Thyroid gland (tissue), 4 donors: ENCODE measurements at regions not wholly inside any gene's neighbourhood (a gene's known extent, or its start where the extent isn't known, plus 50 kb on each side); places are given as distances from the start of the nearest gene placed in this dataset.

ENCODE experiments used
- CTCF ChIP-seq, 6 experiments: fragments of 200-600 bp in 3 of 6; fragments of 450-650 bp in 3 of 6; sonication (generic) in 3 of 6; IDR thresholded peaks; one replicate each; pipeline ENCODE4 v1.5.1; 2016 to 2019; ENCODE audit warnings: antibody characterized with exemption in 6 of 6, mild to moderate bottlenecking in 2 of 6, inconsistent platforms in 1 of 6, moderate library complexity in 1 of 6
- POLR2A ChIP-seq, 2 donors: fragments of 450-650 bp; IDR thresholded peaks; one replicate each; pipeline ENCODE4 v1.6.1; 2017; ENCODE audit warnings: antibody characterized with exemption in 2 of 2, mild to moderate bottlenecking in 2 of 2, moderate library complexity in 1 of 2

GRCh38 chr3:68116580-68116979 is 462.2 kb upstream of the SUCLG2 start:
- TF ChIP-seq CTCF (IDR thresholded peaks at IDR 0.05) (no peak), POLR2A (IDR thresholded peaks at IDR 0.05) (no peak)
